Brain microvascular endothelial cell (primary cell): ENCODE measurements at regions not wholly inside any gene's neighbourhood (a gene's known extent, or its start where the extent isn't known, plus 50 kb on each side); places are given as distances from the start of the nearest gene placed in this dataset.
"Not testable (repeated sequence)": the region's sequence is repeated elsewhere in the genome, so short reads cannot be mapped to it uniquely, and the experiment has no call there.

Experiments
- DNase-seq: peaks from one replicate; pipeline ENCODE4 v3.0.0-alpha.2; 2020
- H3K27ac ChIP-seq: fragments of 250-450 bp; sonication (Bioruptor Pico); 2 replicates; pipeline ENCODE4 v1.5.1; 2020; ENCODE audit warnings: mild to moderate bottlenecking, moderate library complexity
- H3K27me3 ChIP-seq: fragments of 250-450 bp; sonication (Bioruptor Pico); replicated peaks from 2 replicates; pipeline ENCODE4 v1.5.1; 2020; ENCODE audit warnings: mild to moderate bottlenecking
- H3K36me3 ChIP-seq: fragments of 250-450 bp; sonication (Bioruptor Pico); replicated peaks from 2 replicates; pipeline ENCODE4 v1.5.1; 2020; ENCODE audit warnings: mild to moderate bottlenecking
- H3K4me3 ChIP-seq: 2 replicates; pipeline ENCODE4 v1.5.1; 2011; ENCODE audit warnings: low read depth, mild to moderate bottlenecking, control low read depth, low read length, moderate library complexity
- CTCF ChIP-seq: IDR thresholded peaks from 2 replicates; pipeline ENCODE4 v1.5.1; 2011; ENCODE audit warnings: low read depth, mild to moderate bottlenecking, moderate library complexity, low read length, control low read depth, inconsistent platforms; ENCODE audit errors: missing control alignments
- in situ Hi-C: cut with HindIII; loops from 2 replicates; pipeline ENCODE4 v1.10.0; 2017; ENCODE audit warnings: low sequenced_read_pairs, low pct_ligation_motif_present

GRCh38 chr3:78507196-78507984 is 1260.4 kb downstream of the ROBO1 start:
- TF ChIP-seq CTCF, result no peak
- DNase-seq, result no peak
- Histone ChIP-seq H3K27me3 (no peaks in the 10 kb centered on the region), H3K4me3 (no peak overlapping the region), H3K36me3 (no peaks in the 10 kb centered on the region), H3K27ac (no peak overlapping the region)
- in situ Hi-C loops, result no loop called here

GRCh38 chr3:78511840-78512239 is 1256.0 kb downstream of the ROBO1 start:
- Histone ChIP-seq H3K36me3 (no peaks in the 10 kb centered on the region), H3K27ac (no peak overlapping the region), H3K27me3 (no peaks in the 10 kb centered on the region), H3K4me3 (no peak overlapping the region)
- in situ Hi-C loops, result no loop called here
- TF ChIP-seq CTCF, result no peak
- DNase-seq, result no peak

DNA sequence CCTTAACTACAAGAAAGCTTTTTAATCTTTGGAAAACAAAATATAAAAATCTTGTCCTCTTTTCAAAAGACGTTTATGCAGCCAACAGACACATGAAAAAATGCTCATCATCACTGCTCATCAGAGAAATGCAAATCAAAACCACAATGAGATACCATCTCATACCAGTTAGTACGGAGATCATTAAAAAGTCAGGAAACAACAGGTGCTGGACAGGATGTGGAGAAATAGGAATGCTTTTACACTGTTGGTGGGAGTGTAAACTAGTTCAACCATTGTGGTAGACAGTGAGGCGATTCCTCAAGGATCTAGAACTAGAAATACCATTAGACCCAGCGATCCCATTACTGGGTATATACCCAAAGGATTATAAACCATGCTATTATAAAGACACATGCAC is 1255.0 kb downstream of the ROBO1 start:
- H3K36me3 ChIP-seq, in situ Hi-C loops, H3K27ac ChIP-seq, H3K4me3 ChIP-seq, H3K27me3 ChIP-seq, DNase-seq: not testable (repeated sequence)

- in situ Hi-C loops, result no loop called here
- DNase-seq, result no peak
- no peak overlapping the region for H3K27ac ChIP-seq
- H3K4me3 ChIP-seq, result no peak overlapping the region
- no peaks in the 10 kb centered on the region for H3K27me3 ChIP-seq
- no peaks in the 10 kb centered on the region for H3K36me3 ChIP-seq
- no peak for TF ChIP-seq CTCF
Observed at GRCh38 chr3:78516437-78516836, 1251.4 kb downstream of the ROBO1 start.

- in situ Hi-C loops, result no loop called here
- Histone ChIP-seq H3K36me3 (no peaks in the 10 kb centered on the region), H3K4me3 (no peak overlapping the region), H3K27me3 (no peaks in the 10 kb centered on the region), H3K27ac (no peak overlapping the region)
- no peak for DNase-seq
- TF ChIP-seq CTCF, result no peak
Observed at GRCh38 chr3:78516937-78517336, 1250.9 kb downstream of the ROBO1 start.

- Histone ChIP-seq H3K4me3 (no peak overlapping the region), H3K27ac (no peak overlapping the region), H3K36me3 (no peaks in the 10 kb centered on the region), H3K27me3 (no peaks in the 10 kb centered on the region)
- DNase-seq, result no peak
- in situ Hi-C loops, result no loop called here
- no peak for TF ChIP-seq CTCF
Observed at GRCh38 chr3:78517965-78518364, 1249.8 kb downstream of the ROBO1 start.
